NCI-H510A treated with DMSO at 0.1 percent for 48 hours (cell line): ENCODE measurements at regions not wholly inside any gene's neighbourhood (a gene's known extent, or its start where the extent isn't known, plus 50 kb on each side); places are given as distances from the start of the nearest gene placed in this dataset.
A peak's percentile ranks its signal among the peaks of the same experiment; 100 is the strongest.

Experiments
- DNase-seq: peaks from one replicate; lab custom pipeline; 2025; lab: John Stamatoyannopoulos, UW

DNA sequence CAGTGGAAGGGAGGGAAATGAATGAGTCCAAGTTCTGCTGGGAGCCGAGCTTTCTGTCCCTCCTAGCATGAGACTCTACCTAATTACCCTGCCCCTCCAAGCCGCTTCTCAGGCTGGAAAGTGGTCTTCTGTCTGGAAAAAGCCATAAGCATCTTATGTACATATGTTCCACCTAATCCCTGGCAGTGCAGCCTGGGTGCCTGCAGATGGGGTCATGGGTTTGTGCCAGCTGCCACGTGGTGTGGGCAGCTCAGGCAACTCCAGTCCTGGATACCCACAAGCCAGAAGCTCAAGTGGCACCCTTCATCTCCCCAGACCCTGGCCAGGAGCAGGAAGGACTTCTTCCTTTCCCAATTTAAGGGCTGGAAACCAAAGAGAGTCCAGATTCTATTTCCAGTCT lies 253.1 kb downstream of the LY86 start:
- no peak for DNase-seq

- DNase-seq: no peak
These were observed 253.8 kb downstream of the LY86 start for GRCh38 chr6:6842291-6842690.

GRCh38 chr6:6843057-6843627 lies 254.6 kb downstream of the LY86 start:
- no peak for DNase-seq

DNA sequence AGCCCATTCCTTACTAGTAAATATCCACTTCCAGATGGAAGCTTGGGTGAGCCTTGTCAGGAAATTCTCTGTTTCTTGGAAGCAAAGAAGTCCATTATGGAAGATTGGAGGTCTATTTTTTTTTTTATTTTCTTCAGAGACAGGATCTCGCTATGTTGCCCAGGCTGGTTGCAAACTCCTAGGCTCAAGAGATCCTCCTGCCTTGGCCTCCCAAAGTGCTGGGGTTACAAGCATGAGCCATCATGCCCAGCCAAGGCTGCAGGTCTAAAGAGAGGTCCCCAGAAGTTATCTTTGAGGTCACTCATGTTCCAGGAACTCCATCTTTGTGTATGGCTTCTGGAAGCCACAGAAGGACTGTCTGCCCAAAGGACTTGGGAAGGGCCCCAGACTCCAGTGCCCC lies 255.3 kb downstream of the LY86 start:
- DNase-seq: no peak

- DNase-seq: no peak
These were observed 256.0 kb downstream of the LY86 start for GRCh38 chr6:6844530-6844929.

GRCh38 chr6:6845603-6846002 lies 257.1 kb downstream of the LY86 start:
- DNase-seq: no peak

GRCh38 chr6:6847591-6847990 lies 259.1 kb downstream of the LY86 start:
- no peak for DNase-seq

- no peak for DNase-seq
These were observed 256.5 kb upstream of the RREB1 start for GRCh38 chr6:6851059-6851948.

DNA sequence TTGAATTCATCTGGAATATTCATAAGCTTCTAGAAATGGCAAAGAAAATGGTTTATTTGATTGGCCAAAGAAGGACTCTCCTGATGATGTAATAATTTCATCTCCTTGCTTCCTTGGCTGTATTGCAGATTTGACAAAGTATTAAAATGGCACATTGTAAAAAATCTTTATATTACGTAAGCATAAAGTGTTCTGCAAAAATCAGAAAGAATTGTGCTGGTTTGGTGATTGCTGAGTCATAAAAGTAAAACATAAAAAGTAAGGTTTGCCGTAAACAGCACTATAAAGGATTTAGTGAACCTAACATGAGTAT lies 255.9 kb upstream of the RREB1 start:
- DNase-seq: no peak

GRCh38 chr6:6856538-6857523 lies 250.9 kb upstream of the RREB1 start:
- peak; percentile 3 for DNase-seq

DNA sequence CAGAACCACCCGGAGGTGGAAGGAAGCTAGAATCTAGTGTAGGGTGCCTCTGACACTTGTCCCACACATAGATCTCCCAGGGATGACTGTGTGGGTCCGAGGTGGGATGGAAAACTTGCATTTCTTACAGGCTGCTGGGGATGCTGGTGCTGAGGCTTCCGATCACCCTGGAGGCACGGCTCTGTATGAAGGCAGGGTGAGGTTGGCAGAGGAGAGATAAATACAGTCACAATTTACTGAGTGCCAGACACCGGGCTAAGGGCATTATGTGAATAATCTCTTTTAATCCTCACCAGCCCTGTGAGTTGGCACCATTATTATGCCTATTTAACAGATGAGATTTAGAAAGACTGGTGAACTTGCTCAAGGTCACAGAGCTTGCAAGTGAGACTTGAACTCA lies 250.2 kb upstream of the RREB1 start:
- no peak for DNase-seq

- no peak for DNase-seq
These were observed 249.2 kb upstream of the RREB1 start for GRCh38 chr6:6858533-6858982.

DNA sequence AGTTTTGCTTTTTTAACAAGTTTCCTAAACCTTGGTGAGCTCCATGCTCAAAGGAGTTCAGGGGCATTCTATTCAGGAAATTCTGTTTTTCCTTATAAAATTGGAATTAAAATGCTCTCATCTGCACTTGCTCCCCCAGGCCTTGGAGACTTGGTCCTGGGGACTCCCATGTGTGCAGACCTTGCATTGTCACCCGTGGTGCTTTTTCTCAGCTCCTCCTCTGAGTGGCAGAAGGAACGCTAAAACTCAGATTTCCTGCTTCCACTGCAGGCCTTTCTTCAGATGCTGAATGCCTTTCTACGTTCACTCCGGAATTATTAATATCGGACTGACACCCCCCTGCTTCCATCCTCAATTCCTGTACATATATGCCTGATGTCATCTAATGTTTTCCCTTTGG lies 248.7 kb upstream of the RREB1 start:
- no peak for DNase-seq

GRCh38 chr6:6859722-6860121 lies 248.0 kb upstream of the RREB1 start:
- DNase-seq: no peak

DNA sequence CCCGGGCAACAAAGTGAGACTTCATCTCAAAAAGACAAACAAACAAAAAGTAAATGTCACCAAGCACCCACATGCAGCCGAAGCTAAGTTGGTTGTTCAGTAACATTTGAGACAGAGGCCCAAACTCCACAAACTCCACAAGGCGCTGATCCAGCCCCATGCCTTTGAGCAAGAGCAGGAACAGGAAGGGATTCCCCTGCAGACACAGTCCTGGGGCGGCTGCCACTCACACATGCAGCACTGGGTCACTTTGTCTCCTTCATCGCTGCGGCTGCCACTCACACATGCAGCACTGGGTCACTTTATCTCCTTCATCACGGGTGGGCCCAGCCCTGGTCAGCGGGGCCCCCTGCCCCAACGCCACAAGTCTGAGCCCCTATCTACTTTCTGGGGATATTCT lies 246.9 kb upstream of the RREB1 start:
- no peak for DNase-seq

DNA sequence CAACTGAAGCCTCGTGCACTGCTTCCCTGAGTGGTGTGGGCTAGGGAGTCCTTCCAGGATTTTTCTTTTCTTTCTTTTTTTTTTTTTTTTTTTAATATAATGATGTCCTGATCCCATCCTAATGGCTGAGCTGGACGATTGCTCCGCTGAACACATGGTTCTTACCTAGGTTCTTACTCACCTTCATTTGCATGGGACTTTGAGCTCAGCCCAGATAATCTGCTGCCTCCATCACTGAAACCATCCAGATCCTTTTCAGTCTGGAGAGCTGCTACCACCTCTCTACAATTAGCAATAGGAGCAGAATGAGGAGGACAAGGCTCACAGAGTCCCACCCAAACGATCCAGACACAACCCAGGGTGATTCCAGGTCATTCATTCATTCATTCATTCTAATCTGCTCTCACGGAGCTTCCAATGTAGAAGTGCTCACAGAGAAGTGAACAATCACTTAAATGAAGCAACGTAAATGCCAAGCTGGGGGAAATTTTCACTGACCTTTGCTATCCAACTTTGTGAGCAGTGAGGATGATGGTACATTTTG lies 246.3 kb upstream of the RREB1 start:
- no peak for DNase-seq

- no peak for DNase-seq
These were observed 245.8 kb upstream of the RREB1 start for GRCh38 chr6:6861995-6862394.

DNA sequence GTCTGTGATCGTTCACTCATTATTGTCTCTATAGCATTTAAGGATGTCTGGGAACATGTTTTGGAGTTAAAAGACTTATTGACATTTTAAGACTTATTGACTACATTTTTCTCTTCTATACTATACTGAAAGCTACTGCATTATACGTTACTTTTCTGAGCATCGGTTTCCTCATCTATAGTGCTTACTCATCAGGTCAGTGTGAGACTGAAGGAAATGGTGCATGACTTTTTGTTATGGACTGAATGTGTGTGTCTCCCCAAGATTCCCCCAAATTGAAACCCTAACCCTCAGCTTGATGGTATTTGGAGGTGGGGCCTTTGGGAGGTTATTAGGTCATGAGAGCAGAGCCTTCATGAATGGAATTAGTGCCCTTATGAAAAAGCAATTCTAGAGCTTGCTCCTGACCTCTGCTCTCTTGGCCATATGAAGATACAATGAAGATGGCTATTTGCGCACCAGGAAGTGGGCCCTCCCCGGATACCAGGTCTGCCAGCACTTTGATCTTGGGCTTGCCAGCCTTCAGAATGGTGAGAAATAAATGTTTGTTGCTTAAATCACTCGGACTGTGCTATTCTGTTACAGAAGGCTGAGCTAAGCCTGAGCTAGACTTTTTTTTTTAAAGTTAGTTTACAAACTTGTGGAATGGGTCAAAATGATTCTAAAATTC lies 243.7 kb upstream of the RREB1 start:
- no peak for DNase-seq

DNA sequence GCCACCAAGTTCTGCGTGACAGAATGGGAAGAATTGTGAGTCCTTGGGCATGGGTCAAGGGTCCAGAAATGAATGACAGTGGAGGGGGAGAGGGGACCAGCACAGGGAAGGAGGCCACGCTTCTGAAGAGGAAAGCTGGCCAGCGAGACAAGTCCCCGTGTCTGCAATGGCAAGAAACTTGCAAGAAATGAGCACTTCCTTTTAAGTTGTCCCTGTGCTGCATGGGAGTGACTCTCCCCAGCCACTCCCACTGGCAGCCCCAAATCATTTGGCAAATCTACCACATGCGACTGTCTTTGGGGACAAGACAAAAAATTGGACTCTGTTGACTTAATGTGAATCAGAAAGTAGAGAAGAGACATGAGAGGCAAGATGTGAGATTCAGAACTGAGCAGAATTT lies 242.2 kb upstream of the RREB1 start:
- DNase-seq: no peak

DNA sequence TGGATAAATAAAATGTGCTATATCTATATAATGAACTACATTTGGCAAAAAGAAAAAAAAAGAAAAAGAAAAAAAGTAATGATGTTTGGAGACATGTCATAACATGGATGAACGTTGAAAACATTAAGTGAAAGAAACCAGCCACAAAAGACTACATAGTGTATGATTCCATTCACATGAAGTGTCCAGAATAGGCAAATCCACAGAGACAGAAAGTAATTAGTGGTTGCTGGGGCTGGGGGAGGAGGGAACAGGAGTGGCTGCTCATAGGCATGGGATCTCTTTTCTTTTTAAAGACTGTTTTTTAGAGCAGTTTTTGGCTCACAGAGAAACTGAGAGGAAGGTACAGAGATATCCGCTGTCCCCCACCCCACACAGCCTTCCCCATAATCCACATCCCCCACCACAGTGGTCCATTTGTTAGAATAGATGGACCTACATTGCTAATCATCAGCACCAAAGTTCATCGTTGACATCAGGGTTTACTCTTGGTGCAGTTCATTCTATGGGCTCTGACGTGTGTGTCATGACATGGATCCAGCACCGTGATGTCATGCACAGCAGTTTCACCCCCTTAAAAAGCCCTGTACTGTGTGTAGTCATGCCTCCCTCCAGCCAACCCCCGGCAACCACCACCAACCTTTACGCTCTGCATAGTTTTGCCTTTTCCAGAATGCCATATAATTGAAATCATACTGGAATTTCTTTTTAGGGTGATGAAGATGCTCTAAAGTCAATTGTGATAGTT lies 240.9 kb upstream of the RREB1 start:
- DNase-seq: no peak

DNA sequence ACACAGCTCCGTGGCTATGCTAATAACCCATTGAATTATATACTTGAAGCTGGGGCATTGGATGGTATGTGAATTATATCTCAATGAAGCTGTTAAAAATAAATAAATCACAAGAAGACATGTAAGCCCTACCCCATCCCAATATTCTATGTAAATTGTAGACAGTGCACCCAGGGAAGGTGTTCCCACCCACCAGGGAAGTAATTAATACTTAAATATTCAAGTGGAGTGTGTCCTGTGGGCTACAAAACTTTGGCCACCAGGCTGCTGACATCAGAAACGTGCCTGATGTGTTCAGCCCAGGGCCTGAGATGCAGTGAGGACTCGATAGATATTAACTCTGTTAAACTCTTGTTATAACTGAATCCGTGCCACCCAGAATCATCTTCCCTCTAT lies 240.4 kb upstream of the RREB1 start:
- DNase-seq: no peak
